Ishikawa (cell line): ENCODE measurements at regions not wholly inside any gene's neighbourhood (a gene's known extent, or its start where the extent isn't known, plus 50 kb on each side); places are given as distances from the start of the nearest gene placed in this dataset.

Experiments used
- TAF1 ChIP-seq: IDR thresholded peaks from 2 replicates; pipeline ENCODE4 v1.6.1; 2012; ENCODE audit warnings: low read depth, mild to moderate bottlenecking
- TF ChIP-seq, protein P1 (sequence below): IDR thresholded peaks from 2 replicates; pipeline ENCODE4 v1.6.1; 2012; ENCODE audit warnings: low read depth, mild to moderate bottlenecking
- TF ChIP-seq, protein P2 (sequence below): IDR thresholded peaks from 2 replicates; pipeline ENCODE4 v1.6.1; 2012

DNA sequence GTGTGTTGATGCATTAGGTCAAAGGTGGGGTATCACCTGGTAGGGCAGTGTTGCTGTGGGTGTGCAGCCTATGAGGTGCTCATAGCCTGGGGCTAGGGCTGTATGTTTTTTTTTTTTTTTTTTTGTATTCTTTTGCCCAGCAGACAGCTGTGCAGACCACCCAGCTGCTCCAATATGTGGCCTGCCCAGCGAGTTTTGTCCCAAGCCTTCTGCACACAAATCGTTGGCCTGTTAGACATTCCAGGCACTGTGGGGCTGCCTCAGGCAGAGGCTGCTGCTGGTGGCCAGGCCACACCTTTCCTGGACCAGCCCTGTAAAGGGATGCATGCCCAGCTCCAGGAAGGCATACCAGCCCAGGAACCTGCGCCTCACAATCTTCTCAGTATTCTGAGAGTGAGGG lies 348.5 kb downstream of the JRKL start:
- TF ChIP-seq TAF1, result no peak
- TF ChIP-seq, protein P1, sequence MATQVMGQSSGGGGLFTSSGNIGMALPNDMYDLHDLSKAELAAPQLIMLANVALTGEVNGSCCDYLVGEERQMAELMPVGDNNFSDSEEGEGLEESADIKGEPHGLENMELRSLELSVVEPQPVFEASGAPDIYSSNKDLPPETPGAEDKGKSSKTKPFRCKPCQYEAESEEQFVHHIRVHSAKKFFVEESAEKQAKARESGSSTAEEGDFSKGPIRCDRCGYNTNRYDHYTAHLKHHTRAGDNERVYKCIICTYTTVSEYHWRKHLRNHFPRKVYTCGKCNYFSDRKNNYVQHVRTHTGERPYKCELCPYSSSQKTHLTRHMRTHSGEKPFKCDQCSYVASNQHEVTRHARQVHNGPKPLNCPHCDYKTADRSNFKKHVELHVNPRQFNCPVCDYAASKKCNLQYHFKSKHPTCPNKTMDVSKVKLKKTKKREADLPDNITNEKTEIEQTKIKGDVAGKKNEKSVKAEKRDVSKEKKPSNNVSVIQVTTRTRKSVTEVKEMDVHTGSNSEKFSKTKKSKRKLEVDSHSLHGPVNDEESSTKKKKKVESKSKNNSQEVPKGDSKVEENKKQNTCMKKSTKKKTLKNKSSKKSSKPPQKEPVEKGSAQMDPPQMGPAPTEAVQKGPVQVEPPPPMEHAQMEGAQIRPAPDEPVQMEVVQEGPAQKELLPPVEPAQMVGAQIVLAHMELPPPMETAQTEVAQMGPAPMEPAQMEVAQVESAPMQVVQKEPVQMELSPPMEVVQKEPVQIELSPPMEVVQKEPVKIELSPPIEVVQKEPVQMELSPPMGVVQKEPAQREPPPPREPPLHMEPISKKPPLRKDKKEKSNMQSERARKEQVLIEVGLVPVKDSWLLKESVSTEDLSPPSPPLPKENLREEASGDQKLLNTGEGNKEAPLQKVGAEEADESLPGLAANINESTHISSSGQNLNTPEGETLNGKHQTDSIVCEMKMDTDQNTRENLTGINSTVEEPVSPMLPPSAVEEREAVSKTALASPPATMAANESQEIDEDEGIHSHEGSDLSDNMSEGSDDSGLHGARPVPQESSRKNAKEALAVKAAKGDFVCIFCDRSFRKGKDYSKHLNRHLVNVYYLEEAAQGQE, result no peak
- TF ChIP-seq, protein P2, sequence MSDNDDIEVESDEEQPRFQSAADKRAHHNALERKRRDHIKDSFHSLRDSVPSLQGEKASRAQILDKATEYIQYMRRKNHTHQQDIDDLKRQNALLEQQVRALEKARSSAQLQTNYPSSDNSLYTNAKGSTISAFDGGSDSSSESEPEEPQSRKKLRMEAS, result no peak
